ENCODE measurements at regions not wholly inside any gene's neighbourhood (a gene's known extent, or its start where the extent isn't known, plus 50 kb on each side); places are given as distances from the start of the nearest gene placed in this dataset.
"Not testable (repeated sequence)": the region's sequence is repeated elsewhere in the genome, so short reads cannot be mapped to it uniquely, and the experiment has no call there.

DNA sequence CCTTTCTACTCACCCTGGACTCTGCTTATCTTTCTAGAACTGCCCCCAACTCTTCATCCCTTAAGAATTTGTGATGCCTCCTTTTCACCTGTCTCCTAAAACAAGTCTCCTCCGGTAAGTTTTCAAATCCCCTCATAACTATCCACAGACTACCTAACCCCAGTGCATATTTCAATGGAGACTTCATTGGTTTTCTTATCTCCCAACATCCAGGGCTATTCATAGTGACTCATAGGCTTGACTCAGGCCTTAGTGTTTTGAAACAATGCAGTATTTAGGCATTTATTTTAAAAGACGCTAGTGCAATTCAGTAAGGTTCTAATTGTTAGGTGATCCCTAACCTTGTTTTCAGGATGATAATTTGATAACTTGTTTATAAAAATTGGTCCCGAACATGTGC, 399.2 kb downstream of the CPS1 start:
- DNase-seq (ENCODE audit: low read depth in 4 of 4, low spot score in 1 of 4), result no peak

DNA sequence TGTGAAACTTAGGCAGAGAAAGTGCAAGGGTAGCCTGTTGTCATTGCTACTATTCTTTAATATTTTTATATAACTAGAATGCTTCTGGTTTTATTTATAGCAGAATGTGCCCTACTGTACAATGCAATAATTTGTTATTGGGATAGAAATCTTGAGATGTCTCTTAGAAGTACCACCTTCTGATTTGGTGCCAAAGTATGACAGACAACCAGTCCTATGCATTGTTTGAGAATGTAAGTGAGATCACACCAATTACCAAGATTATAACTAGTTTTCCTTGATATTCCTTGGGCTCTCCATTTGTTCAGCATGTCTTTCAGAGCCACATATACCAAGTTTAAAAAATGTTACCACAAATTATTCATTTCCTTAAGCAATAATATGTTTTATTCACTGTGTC, 399.7 kb downstream of the CPS1 start:
- no peak for DNase-seq (ENCODE audit: low read depth in 4 of 4, low spot score in 1 of 4)

DNA sequence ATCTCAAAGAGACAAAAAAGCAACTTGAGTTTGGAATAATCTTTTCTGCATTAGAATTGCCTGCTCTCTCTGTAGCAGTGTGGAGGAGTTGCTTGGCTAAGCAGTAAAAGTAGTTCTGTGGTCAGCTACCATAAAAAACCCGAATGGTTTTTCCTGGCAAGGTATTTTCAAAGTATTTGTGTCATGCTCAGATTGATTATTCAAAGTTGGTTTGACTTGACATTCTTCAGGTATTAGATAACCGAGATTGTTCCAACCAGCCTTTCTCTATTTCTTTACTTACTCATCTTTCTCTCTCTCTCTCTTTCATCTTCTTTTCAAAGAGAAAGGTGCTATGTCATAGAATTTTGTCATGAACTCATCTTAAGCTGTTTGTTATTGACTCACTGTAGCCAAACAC, 404.9 kb downstream of the CPS1 start:
- no peak for DNase-seq (ENCODE audit: low read depth in 4 of 4, low spot score in 1 of 4)

DNA sequence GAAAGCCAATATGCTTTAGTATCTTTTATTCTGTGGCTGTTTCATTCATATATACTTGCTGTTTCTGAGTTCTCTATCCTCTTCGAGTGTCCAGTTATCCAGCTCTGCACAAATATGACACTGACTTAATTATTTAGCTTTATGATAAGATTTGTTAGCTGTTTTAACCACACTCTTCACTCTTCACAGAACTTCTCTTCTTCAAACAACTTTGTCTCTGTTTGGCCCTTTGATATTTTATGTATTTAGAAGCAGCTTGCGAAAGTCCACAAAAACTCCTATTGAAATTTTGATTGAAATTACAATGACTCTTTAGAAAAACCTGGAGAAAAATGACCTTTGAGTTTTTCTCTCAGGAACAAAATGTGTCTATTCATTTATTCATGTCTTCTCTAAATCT, 407.0 kb downstream of the CPS1 start:
- DNase-seq (ENCODE audit: low read depth in 4 of 4, low spot score in 1 of 4), result no peak

DNA sequence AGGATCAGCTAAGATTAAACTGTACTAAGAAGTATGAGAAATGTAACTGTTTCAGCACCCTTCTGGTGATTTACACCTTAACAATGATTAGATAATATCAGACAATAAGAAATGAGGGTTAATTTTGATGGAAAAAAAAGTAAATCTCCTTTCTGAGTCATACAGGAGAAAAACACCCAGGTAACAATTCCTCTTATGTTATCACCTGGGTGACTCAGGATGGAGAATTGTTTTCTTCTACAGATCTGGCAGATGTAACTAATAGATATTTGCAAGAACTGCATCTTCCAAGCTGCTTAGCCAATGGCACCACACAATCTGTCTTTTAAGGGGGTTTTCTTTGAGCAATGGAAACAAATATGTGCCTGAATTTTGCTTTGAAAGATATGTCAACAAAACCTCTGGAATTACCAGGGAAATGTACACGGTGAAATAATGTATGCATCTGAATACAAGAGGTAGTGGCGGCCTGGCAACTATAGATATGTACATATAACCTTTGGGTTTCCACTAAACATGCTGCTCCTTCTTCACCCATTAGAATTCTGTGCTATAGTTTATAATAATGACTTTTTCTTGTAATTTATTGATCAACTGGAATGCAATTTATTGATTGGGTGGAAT, 407.9 kb downstream of the CPS1 start:
- no peak for DNase-seq (ENCODE audit: low read depth in 4 of 4, low spot score in 1 of 4)

DNA sequence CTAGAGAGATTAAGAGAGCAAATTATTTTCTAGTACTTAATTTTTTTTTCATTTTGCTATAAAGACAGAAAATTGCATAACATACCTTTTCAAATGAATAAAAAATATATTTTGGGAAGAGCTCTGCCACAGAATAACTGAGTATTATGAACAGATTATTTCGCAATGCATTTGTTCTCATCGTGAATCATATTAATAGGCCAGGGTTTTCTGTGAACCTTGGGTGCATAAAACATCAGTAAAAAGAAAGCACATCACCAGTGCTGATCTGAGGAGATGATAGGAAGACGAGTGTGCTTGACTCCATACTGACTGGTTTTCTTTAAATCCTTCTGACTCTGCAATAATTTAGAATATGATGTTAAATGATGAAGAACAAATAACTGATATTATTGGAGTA, 409.1 kb downstream of the CPS1 start:
- no peak for DNase-seq (ENCODE audit: low read depth in 4 of 4, low spot score in 1 of 4)

DNA sequence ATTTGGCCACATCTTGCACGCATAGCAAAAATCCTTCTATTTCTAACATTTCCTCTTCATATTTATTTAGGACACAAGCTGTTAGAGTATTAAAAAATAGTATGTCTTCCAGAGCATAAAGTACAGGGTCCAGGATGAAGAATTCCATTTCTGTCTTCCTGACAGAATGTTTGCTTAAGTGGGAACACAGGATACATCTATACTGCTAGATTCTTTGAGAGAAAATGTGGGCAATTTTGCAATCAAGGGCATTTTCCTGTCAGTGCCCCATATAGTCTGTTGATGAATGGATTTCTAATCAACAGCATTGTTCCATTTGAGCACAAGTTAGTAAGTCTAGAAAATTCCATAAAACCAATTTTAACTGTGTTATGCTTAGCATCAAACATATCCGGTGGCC, 409.9 kb downstream of the CPS1 start:
- no peak for DNase-seq (ENCODE audit: low read depth in 4 of 4, low spot score in 1 of 4)

DNA sequence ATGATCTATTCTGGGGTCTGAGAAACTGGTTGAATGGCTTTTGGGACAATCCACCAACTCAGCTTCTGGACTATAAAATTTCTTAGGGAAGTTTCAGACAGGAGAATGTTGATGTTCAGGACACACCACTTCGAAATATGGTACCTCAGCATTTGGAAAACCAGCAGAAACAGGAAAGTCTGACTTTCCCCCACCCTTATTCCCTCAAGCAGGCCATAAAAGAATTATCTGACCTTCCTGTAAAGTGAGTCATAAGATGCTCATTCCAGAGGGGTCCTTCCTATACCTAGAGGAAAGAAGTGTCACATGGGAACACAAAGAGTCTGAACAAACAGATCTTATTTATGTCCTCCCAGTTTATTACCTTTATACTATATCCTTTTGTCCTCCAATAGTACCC, 415.0 kb downstream of the CPS1 start:
- no peak for DNase-seq (ENCODE audit: low read depth in 4 of 4, low spot score in 1 of 4)

DNA sequence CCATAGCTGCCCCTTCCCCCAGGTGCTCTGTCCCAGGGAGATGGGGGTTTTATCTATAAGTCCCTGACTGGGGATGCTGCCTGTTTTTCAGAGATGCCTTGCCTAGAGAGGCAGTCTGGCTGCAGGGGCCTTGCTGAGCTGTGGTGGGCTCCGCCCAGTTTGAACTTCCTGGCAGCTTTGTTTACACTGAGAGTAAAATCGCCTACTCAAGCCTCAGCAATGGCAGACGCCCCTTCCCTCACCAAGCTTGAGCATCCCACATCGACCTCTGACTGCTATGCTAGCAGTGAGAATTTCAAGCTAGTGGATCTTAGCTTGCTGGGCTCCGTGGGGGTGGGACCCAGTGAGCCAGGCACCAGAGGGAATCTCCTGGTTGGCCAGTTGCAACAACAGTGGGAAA, 430.4 kb downstream of the CPS1 start:
- DNase-seq (ENCODE audit: low read depth in 4 of 4, low spot score in 1 of 4), result not testable (repeated sequence)

DNA sequence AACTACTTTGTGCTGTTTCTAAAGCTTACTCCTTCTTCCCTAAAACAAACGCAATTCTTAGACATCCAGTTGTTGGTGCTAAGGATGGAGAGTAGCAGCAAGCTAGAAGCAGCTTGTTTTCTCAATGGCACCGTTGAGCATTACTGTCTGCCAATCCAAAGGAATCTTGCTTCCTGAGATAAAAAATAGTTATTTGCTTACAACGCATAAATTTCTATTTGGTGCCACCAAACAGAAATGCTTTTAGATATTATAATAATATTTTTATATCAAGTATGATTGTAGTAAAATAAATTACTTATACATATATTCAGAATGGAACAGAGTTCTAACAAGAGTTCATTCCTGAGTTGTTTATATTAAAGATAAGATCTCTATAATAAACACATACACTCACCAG, 434.7 kb downstream of the CPS1 start:
- DNase-seq (ENCODE audit: low read depth in 4 of 4, low spot score in 1 of 4), result no peak

DNA sequence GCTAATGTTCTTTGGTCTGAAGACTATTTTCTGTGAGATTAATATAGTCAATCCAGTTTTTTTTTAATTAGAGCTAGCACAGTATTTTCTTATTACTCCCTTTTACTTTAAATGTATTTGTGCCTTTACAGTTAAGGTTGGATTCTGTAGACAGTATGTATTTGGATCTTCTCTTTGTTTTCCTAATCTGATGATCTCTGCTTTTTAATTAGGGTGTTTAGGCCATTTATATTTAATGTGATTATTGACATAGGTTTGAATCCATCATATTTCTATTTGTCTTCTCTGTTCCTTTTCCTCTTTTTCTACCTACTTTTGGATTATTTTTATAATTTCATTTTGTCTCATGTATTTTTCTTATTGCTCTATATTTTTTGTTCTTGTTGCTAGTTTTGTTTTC, 437.7 kb downstream of the CPS1 start:
- DNase-seq (ENCODE audit: low read depth in 4 of 4, low spot score in 1 of 4), result no peak

DNA sequence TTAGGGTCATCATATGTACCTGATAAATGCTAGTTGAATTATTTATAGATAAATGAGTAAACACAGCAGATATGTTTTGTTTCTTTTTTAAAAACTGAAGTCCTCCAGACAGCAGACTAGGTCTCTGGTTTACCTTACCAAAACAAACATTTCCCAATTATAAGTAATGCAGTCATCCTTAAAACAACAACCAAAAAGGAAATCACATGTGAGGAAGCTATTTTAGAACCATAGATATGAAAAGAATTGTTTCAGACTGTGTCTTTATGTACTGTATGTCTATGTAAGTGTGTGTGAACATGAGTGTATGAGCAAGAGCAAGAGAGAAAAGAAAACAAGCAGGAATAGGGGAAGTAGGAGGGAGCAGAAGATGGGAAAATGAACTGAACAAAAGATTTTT, 441.0 kb downstream of the CPS1 start:
- DNase-seq (ENCODE audit: low read depth in 4 of 4, low spot score in 1 of 4), result no peak

DNA sequence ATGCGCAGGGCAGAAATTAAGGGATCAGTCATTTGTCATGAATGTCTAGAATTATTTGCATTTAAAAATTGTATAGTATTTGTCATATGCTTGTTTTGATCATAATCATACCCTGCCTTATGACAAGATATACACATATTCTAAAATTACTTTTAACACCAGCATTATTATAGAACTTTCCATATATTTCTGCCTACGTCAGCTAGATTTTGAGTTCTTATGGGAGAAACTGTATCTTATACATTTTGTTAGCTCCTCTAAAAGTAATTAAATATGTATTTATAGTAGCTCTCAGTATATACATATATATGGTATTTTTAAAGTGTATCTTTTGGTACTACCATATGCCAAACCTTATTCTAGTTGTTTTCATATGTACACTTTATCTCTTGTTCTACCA, 441.9 kb downstream of the CPS1 start:
- DNase-seq (ENCODE audit: low read depth in 4 of 4, low spot score in 1 of 4), result no peak

DNA sequence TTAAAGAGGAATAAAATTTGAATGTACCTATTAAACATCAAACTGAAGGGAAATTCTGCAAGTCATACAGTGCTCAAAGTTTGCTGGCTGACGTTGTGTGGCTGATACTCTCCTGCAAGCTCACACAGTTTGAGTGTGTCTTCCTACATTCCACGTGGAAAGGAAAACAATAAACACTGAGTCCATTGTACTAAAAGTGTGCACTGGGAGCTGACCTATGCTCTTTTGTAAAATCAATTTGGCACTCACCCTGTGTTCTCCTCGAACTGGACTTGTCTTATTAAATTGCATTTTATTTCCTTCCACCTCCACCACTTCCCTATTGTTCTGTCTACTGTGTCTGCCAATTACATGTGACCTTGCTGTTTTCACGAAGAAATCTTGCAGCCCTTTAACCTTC, 458.0 kb downstream of the CPS1 start:
- DNase-seq (ENCODE audit: low read depth in 4 of 4, low spot score in 1 of 4), result no peak

DNA sequence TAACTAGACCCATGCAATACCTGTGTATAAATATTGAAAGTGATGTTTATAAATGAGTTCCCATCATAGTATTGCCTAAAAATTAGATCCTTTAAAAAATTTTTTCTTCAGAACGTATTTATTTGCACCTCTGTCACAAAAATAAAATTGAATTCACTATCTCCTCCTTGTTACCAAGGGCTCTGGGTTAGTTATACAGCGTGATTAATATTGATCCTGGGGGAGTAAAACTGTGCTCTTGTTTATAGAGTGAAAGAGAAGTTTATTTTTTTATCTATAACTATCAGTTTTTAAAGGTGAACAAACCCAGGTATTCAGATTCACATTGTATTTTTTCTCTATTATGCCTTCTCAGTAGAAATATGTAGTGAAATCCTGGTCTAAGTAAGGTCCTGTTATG, 458.5 kb downstream of the CPS1 start:
- DNase-seq (ENCODE audit: low read depth in 4 of 4, low spot score in 1 of 4), result no peak

DNA sequence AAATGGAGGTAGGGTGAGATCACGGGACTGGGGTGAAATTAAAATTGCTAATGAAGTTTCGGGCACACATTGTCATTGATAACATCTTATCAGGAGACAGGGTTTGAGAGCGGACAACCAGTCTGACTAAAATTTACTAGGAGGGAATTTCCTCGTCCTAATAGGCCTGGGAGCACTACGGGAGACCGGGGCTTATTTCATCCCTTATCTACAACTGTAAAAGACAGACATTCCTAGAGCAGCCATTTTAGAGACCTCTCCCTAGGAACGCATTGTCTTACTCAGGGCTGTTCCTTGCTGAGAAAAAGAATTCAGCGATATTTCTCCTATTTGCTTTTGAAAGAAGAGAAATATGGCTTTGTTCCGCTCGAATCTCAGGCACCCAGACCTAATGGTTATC, 468.7 kb downstream of the CPS1 start:
- DNase-seq (ENCODE audit: low read depth in 4 of 4, low spot score in 1 of 4), result not testable (repeated sequence)

DNA sequence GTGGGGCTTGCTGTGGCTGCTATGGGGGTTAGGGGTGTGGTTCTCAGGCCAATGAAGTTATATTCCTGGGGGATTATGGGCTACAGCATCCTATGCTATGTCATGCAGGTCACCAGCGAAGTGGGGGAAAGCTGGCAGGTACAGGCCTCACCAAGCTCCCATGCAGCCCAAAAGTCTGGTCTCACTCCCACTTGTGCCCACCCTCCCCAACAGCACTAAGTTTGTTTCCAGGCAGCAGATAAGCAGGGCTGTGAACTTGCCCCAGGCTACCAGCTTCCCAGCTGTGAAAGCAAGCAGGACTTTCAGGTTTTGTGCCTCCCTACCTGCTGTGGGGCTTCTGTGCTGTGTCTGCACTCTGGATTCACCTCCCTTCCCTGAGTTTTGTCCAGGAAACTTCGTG, 469.7 kb downstream of the CPS1 start:
- no peak for DNase-seq (ENCODE audit: low read depth in 4 of 4, low spot score in 1 of 4)

DNA sequence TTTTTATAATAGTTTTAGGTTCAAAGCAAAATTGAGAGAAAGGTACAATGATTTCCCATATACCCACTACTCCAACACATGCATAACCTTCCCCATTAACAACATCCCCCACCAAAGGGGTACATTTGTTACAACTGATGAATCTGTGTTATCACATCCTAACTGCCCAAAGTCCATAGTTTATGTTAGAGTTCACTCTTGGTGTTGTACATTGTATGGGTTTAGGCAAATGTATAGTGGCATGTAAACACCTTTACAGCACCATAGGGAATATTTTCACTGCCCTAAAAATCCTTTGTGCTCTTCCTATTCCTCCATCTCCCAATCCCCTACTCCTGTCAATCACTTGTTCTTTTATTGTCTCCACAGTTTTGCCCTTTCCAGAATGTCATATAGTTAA, 471.6 kb downstream of the CPS1 start:
- no peak for DNase-seq (ENCODE audit: low read depth in 4 of 4, low spot score in 1 of 4)

DNA sequence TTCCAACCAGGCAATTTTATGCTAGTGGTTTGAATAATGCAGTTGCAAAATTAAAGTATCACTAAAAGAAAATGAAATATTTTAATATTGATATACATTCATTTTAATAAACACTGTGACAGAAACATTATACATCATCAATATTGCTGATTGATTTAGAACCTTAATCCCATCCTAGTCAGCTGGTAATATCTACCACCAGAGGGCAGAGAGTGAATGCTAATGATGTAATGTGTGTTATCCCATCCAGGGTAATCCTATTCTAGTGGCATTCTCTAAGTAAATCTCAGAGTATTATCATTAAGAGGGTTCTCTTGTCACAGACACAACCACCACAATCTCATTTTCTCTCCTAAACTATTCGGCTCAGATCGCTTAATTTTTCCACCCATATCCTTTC, 477.4 kb downstream of the CPS1 start:
- DNase-seq (ENCODE audit: low read depth in 4 of 4, low spot score in 1 of 4), result no peak

DNA sequence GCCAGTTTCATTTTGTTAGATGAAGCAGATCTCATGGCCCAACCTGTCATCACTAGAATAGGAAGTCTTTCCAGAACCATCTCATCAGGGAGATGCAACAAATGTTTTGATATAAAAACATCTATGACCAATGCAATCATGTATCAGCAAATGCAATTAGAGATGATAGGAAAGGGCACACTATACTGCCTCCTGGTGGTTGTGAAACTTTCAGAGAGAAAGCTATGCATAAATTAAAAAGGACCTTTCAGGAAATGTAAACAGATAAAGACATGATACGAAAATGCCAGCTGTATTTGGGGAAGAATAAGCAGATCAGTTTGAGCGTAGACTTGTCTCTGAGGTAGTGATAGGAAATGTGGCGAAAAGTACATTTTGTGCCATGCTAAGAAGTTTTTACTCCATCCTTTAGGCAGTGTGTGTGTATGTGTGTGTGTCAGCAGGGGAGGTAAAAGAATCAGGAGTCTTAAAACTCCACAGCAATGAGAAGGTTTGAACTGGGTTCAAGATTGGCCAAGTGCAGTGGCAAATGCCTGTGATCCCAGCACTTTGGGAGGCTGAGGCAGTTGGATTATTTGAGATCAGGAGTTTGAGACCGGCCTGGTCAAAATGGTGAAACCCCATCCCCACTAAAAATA, 479.3 kb downstream of the CPS1 start:
- DNase-seq (ENCODE audit: low read depth in 4 of 4, low spot score in 1 of 4), result no peak

DNA sequence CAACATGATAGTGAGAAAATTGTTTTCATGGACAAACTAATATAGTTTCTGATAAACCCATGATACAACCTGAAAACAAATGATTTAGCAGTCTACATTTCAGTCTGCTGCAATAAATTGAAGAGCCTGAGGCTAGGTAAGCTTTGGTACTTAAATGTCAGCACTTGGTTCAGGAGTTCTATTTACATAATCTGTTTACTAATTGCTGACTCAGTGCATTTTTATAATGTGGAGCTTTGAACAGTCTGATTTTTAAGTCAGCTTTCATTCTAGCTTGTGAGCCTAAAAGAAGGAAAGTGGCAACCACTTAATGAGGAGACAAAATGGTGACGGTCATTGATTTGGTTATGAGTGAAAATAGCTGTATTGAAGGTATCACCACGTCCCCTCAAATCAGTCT, 488.6 kb downstream of the CPS1 start:
- DNase-seq (ENCODE audit: low read depth in 4 of 4, low spot score in 1 of 4), result no peak

DNA sequence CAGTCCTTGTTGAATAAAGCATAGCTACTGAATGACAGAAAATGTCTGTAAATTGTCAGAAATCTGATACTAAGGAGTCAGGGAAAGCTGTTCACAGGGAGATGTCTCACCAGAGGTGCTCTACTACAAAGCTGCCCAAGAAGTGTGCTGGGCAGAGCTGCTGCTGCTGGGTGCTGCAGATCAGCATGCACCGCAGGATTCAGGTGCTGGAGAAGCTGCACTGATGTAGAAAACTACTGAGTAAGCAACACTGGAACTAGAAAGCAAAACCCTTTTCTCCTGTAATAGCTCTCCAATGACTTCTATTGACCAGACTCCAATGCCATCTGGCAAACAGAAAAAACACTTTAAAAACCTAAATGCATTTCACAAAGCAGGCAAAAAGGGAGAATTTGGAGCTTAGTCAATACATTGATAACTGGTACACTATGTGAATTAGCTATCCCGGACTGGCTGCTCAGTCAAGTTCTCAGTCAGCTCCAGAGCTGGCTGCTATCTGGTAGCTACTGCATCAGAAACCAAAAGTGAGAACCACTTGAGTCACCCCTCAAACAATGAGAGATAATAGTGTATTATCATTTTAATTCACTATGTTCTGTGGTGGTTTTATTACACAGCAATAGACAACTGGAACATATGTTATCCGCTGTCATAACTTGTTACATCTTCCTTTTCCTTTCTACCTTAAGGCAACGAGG, 493.1 kb downstream of the CPS1 start:
- DNase-seq (ENCODE audit: low read depth in 4 of 4, low spot score in 1 of 4), result no peak

DNA sequence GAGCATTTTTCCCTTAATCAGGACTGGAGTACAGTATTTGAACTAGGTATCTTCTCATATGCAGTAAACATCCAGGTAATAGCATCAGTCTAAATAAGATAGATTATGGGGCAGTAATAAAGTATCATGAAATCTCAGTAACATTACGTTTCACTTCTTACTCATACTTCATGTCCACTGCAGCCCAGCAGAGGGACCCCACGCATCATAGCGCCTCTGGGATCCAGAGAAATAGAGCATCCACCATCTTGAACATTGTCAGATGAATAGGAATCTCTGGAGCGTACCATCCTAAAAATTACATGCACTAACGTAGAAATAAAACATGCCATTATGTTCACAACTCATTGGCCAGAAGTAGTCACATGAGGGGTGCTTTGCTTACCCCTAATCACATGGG, 499.0 kb downstream of the CPS1 start:
- DNase-seq (ENCODE audit: low read depth in 4 of 4, low spot score in 1 of 4), result no peak
